ENCODE measurements at regions not wholly inside any gene's neighbourhood (a gene's known extent, or its start where the extent isn't known, plus 50 kb on each side); places are given as distances from the start of the nearest gene placed in this dataset.

DNA sequence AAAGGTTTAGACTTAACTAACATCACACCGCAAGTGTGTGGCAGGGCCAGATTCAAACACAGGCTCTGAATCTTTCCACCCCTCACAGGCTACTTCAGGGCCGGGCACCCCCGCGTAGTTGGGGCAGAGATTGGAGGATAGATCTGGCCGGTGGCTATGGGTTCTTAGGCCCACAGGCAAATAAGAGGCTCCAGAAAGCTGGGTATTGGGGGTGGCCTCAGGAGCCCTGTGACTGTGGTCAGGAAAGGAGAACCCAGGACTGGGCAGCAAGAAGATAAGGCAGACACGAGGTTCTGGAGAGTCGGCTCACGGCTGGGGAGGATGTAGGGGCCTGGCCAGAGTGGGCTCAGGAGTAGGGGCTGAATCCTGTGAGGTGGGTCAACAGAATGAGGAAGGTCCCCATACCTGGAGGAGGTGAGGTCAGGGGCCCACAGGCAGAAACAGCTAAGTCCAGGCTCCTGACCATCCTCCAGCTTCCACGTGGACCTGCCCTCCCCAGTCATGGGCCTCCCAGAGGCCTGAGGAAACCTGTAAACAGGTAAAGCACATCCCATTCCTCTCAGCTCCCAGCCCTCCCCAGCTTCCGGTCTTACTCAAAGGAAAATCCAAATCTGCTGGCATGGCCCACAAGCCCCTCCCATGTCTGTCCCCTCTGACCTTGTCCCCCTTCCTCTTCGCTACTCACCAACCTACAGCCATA lies 306.2 kb downstream of the MATN1 start:
- DNase-seq, result no peak

DNA sequence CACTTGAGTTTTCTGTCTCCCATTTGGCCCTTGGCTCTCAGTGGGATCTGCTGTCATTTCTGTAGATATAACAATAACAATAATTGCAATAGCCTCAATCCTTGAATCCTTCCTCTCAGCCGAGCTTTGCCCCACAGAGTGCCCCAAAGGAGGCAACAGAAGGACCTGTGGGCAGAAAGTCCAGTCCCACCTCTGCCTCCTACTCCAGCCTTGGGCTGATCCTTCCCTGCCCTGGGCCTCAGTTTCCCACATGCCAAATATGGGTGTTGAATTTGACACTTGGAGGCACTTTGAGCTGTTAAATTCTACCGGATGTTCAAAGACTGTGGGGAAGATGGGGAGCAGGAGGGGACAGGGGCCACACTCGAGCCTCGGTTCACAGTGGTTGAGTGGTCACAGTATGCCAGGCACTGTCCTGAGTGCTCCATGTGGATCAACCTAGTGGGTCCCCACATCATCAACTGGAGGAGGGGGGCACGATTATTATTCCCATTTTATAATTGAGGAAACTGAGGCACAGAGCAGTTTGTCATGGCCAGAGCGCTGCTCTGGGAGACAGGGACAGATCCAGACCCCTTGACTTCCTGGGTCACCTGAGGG lies 307.1 kb downstream of the MATN1 start:
- no peak for DNase-seq

DNA sequence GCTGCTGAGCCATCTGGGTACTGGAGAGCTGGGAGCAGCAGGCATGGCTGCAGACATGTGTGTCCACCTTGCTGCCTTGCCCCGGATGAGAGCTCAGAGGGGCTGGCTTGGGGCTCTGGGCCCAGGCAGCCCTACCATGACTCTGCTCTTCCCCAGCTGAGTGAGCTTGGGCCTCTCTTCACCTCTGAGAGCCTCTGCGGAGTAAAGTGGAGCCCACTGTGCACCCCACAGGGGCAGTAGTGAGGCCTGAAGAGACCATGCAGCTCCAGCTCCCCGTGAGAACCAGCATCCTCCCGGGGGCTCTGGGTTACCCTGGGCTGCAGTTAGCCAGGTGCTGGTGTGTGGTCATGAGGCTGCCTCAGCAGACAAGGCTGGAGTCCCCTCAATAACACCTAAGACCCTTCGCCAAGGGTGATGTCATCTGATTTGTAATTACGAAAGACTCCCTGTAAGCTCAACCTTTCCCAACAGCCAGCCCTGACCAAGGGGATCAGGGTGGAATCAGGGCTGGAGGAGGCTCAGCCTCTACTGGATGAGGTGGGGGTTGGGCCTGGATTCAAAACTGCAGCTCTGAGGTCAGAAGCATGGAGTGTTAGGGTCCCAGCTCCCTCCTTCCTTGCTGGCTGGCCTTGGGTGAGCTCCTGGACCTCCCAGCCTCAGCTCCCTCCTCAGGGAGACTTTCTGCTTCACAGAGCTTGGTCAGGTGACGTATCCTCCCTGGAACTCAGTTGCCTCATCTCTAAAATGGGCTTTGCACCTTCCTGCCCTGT lies 308.0 kb downstream of the MATN1 start:
- DNase-seq, result no peak

DNA sequence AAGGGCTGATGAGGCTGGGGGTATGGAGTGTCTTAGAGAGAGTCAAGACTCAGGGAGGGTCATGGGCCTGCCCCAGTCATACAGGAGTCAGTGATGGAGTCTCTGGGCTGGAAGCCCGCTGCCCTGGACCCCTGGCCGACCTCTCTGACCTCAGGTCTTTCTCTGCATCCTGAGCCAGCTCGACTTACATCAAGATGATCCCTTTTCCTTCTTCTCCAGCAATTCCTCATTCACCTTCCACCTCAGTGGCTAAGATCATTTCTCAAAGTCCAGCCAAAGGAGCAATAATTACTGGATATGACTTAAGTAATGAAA lies 308.6 kb downstream of the MATN1 start:
- no peak for DNase-seq

DNA sequence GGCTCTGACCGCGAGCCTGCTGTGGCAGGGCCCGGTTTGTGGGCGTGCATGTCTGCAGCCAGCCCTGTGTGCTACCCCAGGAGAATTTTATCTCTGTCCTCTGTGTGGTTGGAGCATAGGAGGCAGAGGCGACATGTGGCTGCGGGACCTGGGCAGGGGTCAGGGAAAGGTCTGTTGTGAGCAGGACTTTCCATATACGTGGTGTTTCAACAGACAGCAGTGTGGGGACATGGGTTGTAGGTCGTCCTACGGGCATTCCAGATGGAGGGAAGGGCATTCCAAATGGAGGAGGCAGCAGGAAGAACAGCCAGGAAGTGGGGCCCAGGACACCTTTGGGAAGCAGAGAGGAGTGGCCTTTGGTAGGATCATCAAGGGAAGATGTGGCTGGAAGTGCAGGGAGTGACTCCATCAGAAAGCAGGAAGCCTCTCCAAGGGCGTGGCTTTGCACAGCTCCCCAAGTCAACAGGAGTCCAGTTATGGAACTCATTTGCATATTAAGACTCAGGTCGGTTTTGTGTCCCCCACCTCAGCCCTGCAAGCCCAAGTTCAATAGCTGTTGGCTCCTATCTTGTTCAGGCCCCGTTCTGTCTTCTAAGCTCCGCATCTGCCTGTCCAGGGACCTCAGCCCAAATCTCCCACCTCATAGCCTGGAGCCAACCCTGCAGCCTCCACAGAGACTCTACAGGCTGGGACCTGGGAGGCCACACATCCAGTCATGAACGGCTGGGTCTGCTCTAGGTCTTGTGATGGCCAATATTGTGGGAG lies 309.1 kb downstream of the MATN1 start:
- DNase-seq, result no peak

DNA sequence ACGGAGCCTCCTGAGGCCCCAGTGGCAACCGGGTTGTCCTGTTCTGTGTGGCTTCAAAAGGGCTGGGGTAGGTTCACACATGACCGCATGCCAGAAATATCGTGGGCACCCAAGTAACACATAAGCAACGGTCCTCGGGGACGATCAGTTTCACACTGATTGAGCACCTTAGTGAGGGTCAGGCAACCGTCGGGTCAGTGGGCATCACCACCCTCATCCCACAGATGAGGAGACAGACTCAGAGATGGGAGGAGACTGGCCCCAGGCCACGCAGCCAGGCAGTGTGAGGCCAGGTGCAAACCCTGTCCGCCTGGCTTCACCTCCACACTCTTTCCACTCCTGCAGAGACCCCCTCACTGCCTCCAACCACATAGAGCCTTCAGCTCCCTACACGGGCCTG lies 309.8 kb downstream of the MATN1 start:
- DNase-seq, result no peak

DNA sequence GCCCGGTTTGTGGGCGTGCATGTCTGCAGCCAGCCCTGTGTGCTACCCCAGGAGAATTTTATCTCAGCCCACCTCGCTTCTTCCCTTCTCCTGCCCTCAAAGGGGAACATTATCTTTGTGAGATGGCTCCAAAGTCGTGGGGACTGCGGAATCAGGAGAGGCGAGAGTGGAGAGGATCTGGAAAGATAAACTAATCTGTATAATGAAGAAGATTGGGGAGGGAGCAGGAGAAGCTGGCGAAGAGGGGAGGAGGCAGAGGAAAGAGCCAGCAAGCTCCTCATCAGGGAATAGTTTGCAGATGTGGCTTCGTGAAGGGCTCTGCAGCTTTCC lies 310.3 kb downstream of the MATN1 start:
- no peak for DNase-seq

DNA sequence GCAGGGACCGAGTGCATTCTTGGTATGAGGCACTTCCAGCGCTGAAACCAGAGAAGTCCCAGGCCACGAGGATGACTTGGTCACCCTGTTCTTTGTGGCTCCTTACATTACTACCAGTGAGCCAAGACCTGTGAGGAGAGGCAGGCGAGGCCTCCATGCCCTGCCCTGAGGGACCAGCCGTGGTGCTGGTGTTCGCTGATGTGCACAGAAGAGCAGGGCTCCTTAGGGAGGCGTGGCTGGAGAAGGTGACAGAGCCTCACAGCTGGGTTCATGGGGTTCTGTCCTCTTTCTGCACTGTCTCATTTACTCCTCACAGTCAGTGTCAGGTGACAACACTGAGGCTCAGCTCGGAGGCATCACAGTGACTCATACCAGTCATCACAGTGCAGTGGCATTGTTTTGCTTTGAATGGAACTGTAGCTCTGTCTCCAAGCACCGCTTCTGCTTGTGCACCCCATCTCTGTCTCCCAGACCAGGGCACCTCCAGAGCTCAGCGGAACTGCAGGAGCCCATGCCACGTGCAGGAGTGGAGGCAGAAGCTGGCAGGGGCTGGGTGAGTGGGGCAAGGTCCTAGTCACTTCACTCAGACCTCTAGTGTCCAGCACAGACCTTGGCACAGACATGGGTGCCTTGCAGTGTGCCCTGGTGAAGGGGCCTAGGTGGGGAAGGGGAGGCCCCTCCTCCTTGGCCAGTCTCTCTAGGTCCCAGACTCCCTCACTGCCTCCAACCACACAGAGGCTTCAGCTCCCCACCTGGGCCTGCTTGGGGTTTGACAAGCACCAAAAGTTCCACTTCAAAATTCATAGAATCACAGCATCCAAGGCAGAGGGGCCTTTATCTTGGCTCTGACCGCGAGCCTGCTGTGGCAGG lies 310.9 kb downstream of the MATN1 start:
- no peak for DNase-seq

DNA sequence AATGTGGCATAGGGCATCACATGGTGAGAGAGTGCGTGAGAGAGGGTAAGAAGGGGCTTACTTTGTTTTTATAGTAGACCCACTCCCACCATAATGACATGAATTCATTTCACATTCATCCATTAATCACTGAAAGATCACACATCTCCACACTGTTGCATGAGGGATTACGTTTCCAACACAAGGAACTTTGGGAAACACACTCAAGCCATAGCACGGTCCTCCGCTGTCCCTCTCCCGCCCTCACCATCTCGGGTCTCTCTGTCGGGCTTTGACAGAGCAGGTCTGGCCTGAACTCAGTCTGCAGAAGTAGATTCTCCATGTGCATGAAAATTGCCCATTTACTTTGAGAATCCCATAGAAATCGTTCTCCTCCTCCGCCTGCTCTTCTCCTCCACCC lies 312.2 kb downstream of the MATN1 start:
- no peak for DNase-seq

DNA sequence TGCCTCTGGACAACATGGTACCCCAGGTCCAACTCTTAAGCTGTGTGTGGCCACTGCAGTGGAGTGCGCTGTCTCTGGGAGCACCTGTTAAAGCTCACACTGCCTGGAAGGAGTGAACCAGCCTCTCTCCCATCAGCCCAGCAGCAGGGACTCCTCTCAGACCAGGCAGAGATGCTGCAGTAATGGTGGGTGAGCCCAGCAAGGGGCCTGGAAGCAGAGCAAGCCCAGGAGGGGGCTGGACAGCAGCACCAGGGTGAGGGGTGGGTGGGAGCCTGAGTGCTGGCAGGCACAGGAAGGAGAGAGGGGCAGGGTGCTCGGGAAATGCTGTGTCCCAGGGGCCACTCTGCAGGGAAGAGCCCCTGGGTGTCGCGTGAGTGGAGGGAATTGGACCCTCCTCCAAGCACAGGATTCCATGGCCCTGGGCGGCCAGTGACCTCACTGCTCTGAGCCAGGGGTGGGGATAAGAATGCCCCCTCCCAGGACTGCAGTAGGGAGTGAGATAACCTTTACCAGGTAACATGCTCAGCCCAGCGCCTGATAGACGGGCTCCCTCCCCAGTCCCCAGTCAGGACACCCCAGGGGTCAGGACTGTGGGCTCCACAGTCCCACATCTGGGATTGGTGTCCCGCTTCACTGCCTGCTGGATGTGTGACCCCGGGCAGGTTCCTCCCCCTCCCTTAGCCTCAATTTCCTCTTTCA lies 313.1 kb downstream of the MATN1 start:
- DNase-seq, result no peak

DNA sequence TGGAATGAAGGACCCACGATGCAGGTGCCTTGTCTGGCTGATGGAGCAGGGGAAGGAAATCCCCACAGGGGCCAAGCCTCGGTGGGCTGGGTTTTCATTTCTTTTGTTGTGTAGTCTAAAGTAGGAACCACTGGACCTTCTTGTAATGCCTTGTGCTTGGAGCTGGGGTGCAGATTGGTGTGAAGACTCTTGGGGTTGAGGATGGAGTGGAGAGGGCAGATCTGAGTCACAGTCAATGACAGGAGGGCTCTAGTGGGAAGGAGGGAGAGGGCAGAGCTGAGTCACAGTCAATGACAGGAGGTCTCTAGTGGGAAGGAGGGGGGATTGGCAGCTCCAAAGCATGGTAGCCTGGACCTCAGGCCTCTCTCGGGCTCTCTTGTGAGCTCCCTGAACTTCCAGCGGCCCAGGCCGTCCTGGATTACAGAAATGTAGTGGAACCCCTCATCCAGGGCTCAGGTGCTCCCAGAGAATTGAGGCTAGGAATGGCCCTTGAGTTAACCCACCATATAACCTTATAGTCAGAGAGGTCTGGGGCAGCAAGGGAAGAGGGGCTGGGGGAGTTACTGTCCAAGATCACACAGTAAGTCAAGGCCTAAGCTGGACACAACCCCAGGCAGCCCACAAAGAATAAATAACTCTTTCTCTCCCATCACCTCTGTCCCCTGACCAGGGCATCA lies 313.8 kb downstream of the MATN1 start:
- DNase-seq, result no peak

DNA sequence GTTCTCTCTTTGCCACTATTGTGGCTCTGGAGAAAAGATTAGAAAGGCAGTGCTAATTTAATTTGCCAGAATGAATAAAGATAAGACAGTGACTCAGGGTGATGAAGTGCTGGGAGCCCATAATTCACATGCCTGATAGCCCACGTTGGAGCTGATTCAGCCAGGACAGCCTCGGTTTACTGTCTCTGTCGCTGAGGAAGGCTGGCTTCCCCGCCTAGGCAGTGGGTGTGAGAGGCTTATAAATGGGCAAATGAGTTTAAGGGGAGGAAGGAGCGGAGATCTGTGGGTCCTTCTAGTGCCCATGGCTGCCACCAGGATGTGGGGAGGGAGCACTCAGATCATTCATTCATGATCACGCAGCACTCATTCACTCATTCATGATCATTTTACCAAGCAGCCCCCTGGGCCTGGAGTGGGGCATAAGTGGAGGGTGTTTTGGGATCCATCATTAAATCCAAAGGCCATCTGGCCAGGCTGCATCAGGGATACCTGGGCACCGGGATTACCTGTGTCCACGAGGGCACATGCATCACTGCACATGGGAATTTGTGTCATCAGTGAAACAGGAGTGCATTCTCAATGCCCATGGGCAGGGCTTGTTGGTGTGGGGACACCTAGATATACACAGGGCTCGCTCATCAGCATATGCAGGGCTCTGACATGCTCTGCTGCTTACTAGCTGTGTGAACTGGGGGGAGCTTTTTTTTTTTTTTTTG lies 315.4 kb downstream of the MATN1 start:
- DNase-seq, result no peak

DNA sequence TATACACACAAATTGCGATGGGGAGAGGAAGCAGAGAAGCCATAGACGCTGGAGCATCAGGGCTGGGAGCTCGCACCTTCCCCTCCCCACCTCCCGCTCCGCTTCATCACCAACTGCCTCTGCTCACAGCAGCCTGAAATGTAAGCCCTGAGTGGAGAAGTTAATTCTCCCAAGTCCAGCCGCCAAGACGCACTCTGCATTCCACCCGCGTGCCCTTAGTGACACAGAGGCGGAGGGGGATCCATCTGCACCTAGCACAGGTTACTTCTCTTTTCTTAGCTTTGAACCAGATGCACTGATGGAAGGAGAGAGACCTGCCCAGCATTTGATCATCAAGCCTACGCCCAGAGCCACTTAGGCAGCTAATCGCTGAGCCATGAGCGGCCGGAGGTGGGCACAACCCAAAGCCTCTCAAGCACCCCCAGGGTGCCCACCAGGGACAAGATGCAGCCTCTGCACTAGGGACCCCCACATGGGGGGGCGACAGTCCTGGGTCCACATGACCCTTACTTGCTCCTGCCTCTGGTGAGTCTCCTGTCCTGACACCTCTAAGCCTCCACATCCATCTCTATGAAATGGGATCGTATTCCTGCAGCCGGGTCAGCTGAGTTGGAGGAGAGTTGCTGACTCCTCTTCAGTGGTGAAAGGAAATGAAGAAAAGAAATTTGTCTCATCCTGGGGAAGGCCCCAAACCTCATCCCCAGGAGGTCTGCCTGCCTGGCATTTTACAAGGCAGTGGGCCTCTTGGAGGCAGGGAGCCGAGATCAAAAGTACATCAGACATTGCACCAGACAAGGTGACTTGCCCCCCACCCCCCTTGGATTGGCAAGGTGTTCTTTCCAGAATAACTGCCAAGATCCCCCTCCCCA lies 316.2 kb downstream of the MATN1 start:
- no peak for DNase-seq

DNA sequence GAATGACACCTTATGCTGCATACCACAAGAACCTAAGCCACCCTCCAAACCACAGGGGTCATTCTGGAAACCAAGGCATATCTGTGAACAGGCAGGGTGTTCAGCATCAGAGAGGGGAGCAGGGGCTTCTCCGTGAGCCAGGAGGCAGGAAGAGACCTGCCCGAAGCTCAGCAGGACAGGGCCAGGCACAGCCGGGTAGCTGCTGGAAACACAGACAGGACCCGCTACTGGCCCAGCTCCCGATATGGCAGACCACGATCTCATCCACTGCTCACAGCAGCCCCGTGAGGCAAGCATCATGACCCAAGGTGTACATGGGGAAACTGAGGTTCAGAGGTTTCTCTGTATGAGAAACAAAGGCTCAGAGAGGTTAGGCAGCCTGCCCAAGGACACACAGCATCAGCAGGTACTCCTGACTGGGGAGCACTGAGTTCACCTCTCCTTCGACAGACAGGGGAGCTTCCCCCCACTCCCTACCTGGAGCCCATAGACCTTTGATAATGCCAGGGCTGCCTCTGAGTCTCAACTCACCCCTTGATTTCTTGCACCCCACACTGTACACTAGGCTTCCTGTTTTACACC lies 317.7 kb downstream of the MATN1 start:
- DNase-seq, result no peak

DNA sequence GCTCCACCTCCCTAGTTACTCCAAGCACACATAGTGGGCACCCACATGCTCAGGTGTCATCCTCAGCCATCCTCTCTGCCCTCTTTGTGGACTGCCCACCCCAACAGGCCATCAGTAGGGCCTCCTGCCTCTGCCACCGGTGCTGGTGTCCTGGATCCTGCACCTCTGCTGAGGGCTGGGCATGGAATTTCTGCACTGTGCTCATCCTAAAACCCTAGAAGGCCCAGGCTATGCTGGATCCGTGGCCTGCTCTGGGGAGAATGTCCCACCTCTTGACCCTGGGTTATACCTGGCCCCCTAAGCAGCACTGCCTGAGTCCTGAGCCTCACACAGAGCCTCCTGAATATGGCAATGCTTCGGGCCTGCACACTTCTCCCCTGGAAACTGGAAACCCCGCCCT lies 318.3 kb downstream of the MATN1 start:
- DNase-seq, result no peak

DNA sequence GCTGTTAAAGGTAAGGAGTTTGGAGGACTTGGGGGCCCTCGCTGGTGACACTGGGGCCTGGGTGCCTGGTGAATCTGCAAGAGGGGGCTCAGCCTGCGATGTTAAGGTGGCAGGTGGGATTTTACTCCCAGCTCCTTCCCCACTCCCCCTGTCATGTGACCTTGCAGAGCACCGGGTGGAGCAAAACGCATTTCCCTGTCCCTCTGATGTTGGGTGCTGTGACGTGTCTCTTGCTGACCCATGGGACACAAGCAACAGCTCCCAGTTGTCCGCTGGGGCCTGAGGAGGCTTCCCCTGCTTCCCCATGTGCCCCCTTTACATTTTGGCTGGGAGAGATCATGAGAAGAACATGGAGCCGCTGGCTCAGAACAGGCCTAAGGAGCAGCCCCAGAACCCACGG lies 319.0 kb downstream of the MATN1 start:
- DNase-seq, result no peak

DNA sequence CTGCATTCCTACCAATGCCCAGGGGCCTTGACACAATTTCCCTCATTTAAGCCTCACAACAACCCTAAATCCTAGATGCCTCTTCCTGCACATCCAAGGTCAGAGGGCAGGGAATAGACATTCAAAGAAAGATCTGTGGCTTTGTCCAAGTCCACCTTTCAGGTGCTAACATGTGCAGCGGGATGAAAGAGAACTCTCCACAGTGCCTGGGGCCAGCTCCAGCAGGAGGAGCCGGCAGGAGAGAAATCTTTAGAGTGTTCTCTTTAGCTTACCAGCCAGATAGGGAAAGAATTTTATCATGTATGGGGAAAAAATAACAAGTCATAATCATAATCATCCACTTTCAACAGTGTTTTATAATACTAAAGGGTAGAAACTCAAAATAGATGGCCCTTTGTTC lies 319.7 kb downstream of the MATN1 start:
- DNase-seq, result no peak

DNA sequence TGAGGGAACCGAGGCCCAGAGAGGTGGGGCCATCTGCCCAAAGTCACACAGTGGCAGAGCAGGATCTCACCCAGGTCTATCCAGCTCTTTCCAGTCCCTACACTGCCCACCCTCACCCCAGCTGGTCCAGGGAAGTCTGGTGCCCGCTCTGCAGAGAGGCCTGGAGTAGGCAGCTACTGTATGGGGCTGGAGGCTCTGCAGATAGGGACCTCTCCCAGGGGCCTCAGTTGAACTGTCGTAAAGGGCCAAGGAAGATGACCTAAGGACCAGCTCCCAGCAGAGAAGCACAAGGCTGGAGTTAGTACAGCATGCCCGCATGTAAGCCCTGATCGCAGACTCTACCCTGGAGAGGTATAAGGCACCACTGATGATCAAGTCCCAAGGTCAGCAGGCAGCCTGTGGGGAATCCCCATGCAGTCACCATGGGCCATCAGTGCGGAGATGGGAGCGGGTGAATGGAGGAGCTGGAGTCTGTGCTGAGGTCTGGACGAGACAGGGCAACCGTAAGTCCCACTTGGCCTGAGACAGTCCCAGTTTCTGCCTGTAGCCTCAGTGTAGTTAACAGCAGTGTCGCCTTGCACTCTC lies 320.2 kb downstream of the MATN1 start:
- no peak for DNase-seq

DNA sequence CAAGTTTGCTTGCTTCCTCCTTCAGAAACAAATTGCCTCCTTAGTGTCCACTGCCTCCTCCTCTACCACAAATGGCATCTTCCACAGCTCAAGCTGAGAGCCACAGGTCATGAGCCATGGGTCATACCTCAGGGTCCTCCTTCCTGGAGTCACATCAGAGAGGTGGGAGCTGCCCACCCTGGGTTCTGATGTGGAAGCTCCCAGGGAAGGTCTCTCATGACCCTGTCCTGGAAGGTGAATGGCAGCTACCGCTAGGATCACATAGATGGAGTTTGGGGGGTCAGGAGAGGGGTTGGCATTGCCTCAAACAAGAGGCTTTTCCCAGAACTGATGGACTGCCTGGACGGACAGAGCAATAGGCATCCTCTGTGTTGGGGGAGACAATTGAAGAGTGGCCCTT lies 321.4 kb downstream of the MATN1 start:
- no peak for DNase-seq
